ENCODE measurements at regions not wholly inside any gene's neighbourhood (a gene's known extent, or its start where the extent isn't known, plus 50 kb on each side); places are given as distances from the start of the nearest gene placed in this dataset.

DNA sequence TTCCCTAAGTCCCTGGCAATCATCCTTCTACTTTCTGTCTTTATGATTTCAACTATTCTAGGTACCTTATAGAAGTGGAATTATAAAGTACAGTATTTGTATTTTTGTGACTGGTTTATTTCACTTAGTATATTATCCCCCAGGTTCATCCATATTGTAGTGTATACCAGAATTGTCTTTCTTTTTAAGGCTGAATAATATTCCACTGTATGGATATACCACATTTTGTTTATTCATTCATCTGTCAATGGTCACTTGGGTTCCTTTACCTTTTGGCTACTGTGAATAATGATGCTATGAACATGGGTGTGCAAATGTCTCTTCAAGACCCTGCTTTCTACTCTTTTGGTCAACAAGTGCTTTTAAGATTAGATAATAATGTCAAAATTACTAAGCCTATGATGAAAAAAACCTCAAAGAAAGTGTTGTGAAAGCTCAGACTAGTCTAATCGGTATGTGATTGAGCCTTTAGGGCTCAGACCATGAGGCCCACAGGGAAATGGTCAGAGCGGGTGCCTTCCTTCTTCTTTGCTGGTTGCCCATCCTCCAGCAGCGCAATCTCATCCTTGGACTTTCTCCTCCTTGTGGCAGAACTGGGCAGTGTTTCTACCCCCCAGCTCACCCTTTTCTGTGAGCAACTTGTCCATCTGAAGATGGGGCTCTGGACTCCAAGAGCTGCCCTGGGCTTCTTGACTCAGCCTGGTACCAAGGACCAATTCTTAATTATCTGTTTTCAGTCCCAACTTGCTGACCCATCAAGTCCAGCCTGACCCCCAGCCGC is 105.4 kb downstream of the TTC8 start:
- 82 to 91% (median 84%) methylated on average over 4 of the region's 4 CpGs for WGBS, 5 donors
- intact Hi-C loops (cut with DNase I; ENCODE audit: low total_unique reads), result no loop called here
- Histone ChIP-seq H3K4me1 (no peaks in the 10 kb centered on the region), H3K27me3 (replicated peaks in 1 of 7) (no peaks in the 10 kb centered on the region), H3K9me3 (peaks cover 0 to 21% (median 6%) of the 10 kb centered on the region in 8 donors), H3K4me3 (no peak overlapping the region), H3K27ac (no peak overlapping the region), H3K36me3 (no peaks in the 10 kb centered on the region)
- DNase-seq, result no peak
- TF ChIP-seq POLR2A (IDR thresholded peaks at IDR 0.05) (no peak), POLR2AphosphoS5 (IDR thresholded peaks at IDR 0.05) (no peak)
- TF ChIP-seq, protein P1, sequence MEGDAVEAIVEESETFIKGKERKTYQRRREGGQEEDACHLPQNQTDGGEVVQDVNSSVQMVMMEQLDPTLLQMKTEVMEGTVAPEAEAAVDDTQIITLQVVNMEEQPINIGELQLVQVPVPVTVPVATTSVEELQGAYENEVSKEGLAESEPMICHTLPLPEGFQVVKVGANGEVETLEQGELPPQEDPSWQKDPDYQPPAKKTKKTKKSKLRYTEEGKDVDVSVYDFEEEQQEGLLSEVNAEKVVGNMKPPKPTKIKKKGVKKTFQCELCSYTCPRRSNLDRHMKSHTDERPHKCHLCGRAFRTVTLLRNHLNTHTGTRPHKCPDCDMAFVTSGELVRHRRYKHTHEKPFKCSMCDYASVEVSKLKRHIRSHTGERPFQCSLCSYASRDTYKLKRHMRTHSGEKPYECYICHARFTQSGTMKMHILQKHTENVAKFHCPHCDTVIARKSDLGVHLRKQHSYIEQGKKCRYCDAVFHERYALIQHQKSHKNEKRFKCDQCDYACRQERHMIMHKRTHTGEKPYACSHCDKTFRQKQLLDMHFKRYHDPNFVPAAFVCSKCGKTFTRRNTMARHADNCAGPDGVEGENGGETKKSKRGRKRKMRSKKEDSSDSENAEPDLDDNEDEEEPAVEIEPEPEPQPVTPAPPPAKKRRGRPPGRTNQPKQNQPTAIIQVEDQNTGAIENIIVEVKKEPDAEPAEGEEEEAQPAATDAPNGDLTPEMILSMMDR (IDR thresholded peaks at IDR 0.05 in 8 of 11, conservative IDR thresholded peaks at IDR 0.05 in 3 of 11), result no peak

DNA sequence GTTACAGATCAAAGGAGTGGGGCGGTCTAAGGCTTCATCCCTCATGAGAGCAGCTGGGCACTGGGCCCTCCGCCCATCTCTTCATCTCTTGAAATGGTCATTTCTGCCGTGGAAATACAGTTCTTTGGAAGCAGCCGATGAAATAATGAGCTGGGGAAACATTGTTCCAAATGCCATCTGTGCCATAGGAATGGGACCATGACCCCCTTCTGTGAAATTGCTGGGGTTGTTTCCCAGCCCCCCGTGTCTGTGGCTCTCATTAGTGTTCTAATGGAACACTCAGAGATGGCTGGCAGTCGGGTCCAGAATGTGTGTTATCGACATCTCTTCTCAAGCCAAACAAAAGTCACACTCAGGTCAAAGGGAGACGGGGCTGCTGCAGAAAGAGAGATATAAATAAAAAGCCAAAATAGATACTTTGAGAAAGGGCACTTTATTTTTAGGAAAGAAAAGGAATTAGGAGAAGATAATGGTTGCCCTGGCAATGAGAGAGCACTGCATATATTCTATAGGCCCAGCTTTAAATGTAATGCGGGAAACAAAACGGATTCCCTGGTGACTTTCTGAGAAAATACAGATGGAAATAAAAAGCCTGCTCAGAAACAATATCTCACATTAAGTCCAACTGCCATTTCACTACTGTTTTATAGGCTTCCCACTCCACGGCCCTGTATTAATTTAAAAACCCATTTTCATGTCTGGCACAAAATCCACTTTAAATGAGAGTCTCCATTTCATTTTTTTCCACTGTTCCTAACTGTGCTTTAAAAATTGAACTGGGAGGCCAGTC is 107.1 kb downstream of the TTC8 start:
- TF ChIP-seq POLR2A (IDR thresholded peaks at IDR 0.05) (no peak), POLR2AphosphoS5 (IDR thresholded peaks at IDR 0.05) (no peak)
- TF ChIP-seq, protein P1 (IDR thresholded peaks at IDR 0.05 in 8 of 11, conservative IDR thresholded peaks at IDR 0.05 in 3 of 11), result no peak
- Histone ChIP-seq H3K4me3 (no peak overlapping the region), H3K36me3 (no peaks in the 10 kb centered on the region), H3K27ac (no peak overlapping the region), H3K4me1 (no peaks in the 10 kb centered on the region), H3K9me3 (peaks cover 0 to 21% (median 6%) of the 10 kb centered on the region in 8 donors), H3K27me3 (replicated peaks in 1 of 7) (no peaks in the 10 kb centered on the region)
- DNase-seq, result no peak
- intact Hi-C loops (cut with DNase I; ENCODE audit: low total_unique reads), result no loop called here
- 84 to 89% (median 86%) methylated on average over 11 of the region's 11 CpGs for WGBS, 5 donors

DNA sequence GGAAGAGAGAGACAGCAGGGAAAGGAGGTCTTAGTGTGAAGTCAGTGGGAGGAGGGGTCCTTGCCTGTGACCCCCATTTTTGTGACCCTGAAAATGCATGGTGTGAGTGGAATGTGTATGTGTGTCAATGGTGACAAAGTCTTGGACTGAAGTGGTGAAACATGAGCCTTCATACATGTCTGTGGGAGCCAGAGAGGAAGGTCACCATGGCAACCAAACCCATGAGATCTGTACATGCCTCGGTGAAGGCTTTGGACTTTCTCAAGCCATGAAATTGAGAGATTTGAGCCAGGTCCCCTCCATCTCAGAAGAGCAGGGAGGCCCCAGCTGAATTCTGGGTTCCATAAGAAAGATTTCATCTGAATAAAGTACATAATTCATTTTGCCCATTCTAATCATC is 108.7 kb downstream of the TTC8 start:
- TF ChIP-seq POLR2A (IDR thresholded peaks at IDR 0.05), result no peak
- TF ChIP-seq, protein P1 (IDR thresholded peaks at IDR 0.05 in 8 of 11, conservative IDR thresholded peaks at IDR 0.05 in 3 of 11), result no peak
- TF ChIP-seq POLR2AphosphoS5 (IDR thresholded peaks at IDR 0.05), result no peak
- WGBS, 5 donors, result 61 to 83% (median 68%) methylated on average over 1 of the region's 1 CpG
- no peak for DNase-seq
- Histone ChIP-seq H3K9me3 (peaks cover 0 to 21% (median 6%) of the 10 kb centered on the region in 8 donors), H3K4me1 (no peaks in the 10 kb centered on the region), H3K36me3 (no peaks in the 10 kb centered on the region), H3K27me3 (replicated peaks in 1 of 7) (no peaks in the 10 kb centered on the region), H3K27ac (no peak overlapping the region), H3K4me3 (no peak overlapping the region)
- intact Hi-C loops (cut with DNase I; ENCODE audit: low total_unique reads), result no loop called here

DNA sequence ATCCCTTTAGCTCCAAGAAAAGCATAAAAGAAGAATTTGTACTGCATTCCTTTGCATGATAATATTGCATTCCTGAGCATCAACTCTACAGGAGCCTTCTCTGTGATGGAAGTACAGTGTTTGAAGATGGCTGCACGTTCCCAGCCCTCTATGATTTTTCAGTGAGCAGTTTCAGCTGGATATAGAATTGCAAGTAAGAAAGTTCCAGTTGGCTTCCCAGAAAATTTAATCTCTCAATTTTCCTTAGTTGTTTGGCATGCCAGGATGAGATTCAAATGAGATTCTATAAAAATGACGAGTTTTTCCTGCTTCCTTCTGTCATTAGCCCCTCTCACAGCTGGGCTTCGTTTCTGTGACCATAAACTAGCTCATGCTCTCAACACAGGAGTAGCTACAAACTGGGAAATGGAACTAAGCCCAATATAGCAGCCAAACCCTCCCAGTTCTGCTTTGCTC is 109.9 kb downstream of the TTC8 start:
- intact Hi-C loops (cut with DNase I; ENCODE audit: low total_unique reads), result no loop called here
- TF ChIP-seq POLR2AphosphoS5 (IDR thresholded peaks at IDR 0.05) (no peak), POLR2A (IDR thresholded peaks at IDR 0.05) (no peak)
- TF ChIP-seq, protein P1 (IDR thresholded peaks at IDR 0.05 in 8 of 11, conservative IDR thresholded peaks at IDR 0.05 in 3 of 11), result no peak
- Histone ChIP-seq H3K36me3 (no peaks in the 10 kb centered on the region), H3K4me3 (no peak overlapping the region), H3K27me3 (replicated peaks in 1 of 7) (peaks cover 0 to 3% (median 0%) of the 10 kb centered on the region in 7 donors), H3K4me1 (no peaks in the 10 kb centered on the region), H3K27ac (no peak overlapping the region), H3K9me3 (peaks cover 0 to 11% (median 4%) of the 10 kb centered on the region in 8 donors)
- 35 to 56% (median 42%) methylated on average over 3 of the region's 3 CpGs for WGBS, 5 donors
- no peak for DNase-seq
